Prostate gland (tissue), 2 donors: ENCODE measurements at regions not wholly inside any gene's neighbourhood (a gene's known extent, or its start where the extent isn't known, plus 50 kb on each side); places are given as distances from the start of the nearest gene placed in this dataset.

Source experiments
- POLR2A ChIP-seq: fragments of 450-650 bp; IDR thresholded peaks from one replicate; pipeline ENCODE4 v1.6.1; 2016; ENCODE audit warnings: antibody characterized with exemption, mild to moderate bottlenecking
- POLR2AphosphoS5 ChIP-seq: sonication (generic); formaldehyde crosslinking; IDR thresholded peaks from one replicate; pipeline ENCODE4 v1.6.1; 2017; ENCODE audit warnings: antibody characterized with exemption
- TF ChIP-seq, protein P1 (sequence below), 4 experiments: fragments of 200-600 bp in 2 of 4; fragments of 450-650 bp in 2 of 4; sonication (generic) in 2 of 4; IDR thresholded peaks; 1 replicate in 3 of 4; 2 replicates in 1 of 4; pipeline ENCODE4 v1.5.1; 2016 to 2019; ENCODE audit warnings: antibody characterized with exemption in 4 of 4, mild to moderate bottlenecking in 2 of 4, moderate library complexity in 2 of 4

DNA sequence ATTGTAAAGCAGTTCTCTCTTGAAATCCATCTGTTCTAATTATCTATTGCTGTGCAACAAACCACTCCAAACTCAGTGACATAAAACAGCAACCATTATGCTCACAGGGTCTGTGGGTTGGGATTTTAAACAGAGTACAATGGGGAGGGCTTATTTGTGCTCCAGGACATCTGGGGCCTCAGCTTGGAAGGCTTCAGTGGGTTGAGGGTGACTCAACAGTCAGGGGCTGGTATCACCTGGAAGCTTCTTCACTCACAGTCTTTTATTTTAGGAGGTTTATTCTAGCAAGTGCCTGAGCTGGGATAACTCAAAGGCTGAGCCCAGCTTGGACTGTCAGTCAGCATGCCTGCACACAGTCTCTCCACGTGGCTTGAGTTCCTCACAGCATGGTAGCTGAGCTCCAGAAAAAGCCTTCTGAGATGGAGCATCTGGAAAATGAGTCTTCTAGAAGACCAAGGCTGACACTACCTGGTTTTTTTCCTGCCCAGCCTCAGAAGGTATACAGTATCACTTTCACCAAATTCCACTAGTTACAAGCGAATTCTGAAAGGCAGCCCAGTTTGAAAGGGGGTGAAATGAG lies 234.6 kb upstream of the ID4 start:
- no peak for TF ChIP-seq POLR2A
- TF ChIP-seq, protein P1, sequence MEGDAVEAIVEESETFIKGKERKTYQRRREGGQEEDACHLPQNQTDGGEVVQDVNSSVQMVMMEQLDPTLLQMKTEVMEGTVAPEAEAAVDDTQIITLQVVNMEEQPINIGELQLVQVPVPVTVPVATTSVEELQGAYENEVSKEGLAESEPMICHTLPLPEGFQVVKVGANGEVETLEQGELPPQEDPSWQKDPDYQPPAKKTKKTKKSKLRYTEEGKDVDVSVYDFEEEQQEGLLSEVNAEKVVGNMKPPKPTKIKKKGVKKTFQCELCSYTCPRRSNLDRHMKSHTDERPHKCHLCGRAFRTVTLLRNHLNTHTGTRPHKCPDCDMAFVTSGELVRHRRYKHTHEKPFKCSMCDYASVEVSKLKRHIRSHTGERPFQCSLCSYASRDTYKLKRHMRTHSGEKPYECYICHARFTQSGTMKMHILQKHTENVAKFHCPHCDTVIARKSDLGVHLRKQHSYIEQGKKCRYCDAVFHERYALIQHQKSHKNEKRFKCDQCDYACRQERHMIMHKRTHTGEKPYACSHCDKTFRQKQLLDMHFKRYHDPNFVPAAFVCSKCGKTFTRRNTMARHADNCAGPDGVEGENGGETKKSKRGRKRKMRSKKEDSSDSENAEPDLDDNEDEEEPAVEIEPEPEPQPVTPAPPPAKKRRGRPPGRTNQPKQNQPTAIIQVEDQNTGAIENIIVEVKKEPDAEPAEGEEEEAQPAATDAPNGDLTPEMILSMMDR (IDR thresholded peaks at IDR 0.05): no peak
- no peak for TF ChIP-seq POLR2AphosphoS5
